Hepatocyte (in vitro differentiated cells): ENCODE measurements at regions not wholly inside any gene's neighbourhood (a gene's known extent, or its start where the extent isn't known, plus 50 kb on each side); places are given as distances from the start of the nearest gene placed in this dataset.

Source experiments
- CTCF ChIP-seq: fragments of 200-600 bp; sonication (generic); IDR thresholded peaks from 2 replicates; pipeline ENCODE4 v1.5.1; 2016; ENCODE audit warnings: antibody characterized with exemption, mild to moderate bottlenecking; ENCODE audit not compliant: poor library complexity
- EZH2phosphoT487 ChIP-seq: fragments of 200-600 bp; sonication (generic); IDR thresholded peaks from one replicate; pipeline ENCODE4 v1.6.1; 2018; ENCODE audit warnings: antibody characterized with exemption, mild to moderate bottlenecking, low read depth, moderate library complexity; ENCODE audit not compliant: unreplicated experiment, severe bottlenecking

GRCh38 chr15:58362262-58362922 is 69.4 kb upstream of the LIPC start:
- TF ChIP-seq CTCF (no peak), EZH2phosphoT487 (no peak)
